T1000 (cell line): ENCODE measurements at regions not wholly inside any gene's neighbourhood (a gene's known extent, or its start where the extent isn't known, plus 50 kb on each side); places are given as distances from the start of the nearest gene placed in this dataset.
"Not testable (repeated sequence)": the region's sequence is repeated elsewhere in the genome, so short reads cannot be mapped to it uniquely, and the experiment has no call there.

Experiments
- DNase-seq: peaks from one replicate; lab custom pipeline; 2025; ENCODE audit warnings: mixed read lengths; lab: John Stamatoyannopoulos, UW

DNA sequence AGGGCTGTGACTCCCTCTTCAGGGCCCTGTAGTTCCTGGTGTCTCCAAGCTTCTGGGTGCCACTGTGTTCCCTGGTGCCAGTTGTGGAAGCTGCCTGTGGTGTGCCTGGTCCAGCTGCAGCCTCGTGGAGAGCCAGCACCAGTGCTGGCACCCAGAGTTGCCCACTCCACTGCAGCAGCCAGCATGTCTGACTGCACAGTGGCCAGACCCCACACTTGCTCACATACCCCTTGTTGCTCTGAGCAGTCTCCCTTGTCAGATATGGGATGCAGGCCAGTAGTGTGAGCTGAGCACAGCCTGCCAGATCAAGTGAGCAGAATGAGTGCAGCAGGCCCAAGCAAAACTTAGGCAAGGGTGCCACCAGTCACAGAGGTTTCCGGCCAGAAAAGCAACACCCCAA lies 108.6 kb downstream of the ZMAT1 start:
- no peak for DNase-seq

GRCh38 chrX:101817739-101818138 lies 114.1 kb downstream of the ZMAT1 start:
- not testable (repeated sequence) for DNase-seq

DNA sequence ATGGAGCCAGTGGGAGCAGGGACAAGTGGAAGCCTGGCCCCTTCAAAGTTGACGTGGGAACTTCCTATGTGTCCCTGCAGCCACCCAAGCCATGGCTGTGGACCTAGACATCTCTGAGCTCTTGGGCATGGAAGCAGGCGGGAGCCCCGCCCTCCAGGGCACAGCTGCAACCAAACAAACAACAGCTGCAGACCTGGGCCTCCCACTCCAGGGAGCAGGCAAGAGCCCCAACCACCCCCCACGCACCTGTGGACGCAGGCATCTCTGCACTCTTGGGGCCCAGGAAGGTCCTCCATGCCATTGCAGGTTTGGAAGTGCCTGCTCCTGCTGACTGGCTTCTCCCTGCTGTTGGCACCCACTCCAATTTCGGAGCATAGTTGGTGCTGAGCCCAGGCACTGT lies 118.6 kb downstream of the ZMAT1 start:
- no peak for DNase-seq

GRCh38 chrX:101803451-101803850 lies 128.4 kb downstream of the ZMAT1 start:
- DNase-seq, result no peak

DNA sequence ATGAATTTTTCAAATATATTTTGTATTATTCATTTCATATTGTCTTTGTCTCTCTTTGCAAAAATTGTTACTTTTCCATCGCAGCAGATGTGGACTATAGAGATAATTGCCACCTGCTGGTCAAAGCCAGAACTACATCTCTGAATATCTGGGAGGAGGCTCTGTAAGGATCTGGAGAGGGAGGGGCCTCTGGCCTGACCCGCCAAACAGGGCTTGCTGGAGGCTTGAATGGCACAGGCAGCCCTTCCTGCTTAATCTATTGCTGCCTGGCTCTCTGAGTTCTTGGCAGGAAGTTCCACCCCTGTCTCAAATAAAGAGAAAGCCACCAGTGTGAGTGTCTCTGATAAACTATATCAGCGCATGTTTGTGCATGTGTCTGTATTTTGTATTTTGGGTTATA lies 132.4 kb downstream of the ZMAT1 start:
- peak; percentile 19 for DNase-seq

DNA sequence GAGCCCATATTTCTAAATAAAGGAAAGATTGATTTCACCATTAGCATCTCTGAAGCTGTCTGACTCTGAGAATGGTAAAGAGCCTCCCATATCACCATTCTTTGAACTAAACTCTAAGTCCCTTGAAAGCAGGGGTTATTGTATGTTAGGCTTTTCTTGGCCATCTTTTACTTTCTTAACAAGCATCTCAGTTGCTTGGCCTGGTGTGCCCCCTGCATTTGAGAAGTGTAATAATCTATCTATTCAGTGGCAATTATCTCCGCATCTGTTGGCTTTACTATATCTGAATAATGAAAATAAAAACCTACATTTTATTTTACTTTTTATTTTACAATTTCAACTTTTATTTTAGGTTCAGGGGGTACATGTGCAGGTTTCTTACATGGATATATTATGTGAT lies 128.3 kb upstream of the ARMCX2 start:
- no peak for DNase-seq

DNA sequence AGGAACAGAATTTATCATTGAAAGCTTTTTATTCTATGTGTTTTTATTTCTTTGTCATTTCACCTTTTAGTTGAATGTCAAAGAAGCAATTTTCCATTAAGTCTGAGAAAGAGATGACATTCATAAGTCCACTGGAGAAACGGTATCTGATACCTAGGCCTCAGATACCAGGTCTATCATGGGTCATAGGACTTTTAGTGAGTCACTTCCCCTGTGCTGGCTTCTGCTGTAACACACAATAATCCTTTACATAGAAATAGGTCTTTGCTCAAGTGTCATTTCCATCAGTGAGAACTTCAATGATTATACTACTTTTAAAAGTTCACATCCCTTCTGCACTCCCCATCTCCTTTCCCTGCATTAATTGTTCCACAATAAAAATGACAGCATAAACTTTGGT lies 125.5 kb upstream of the ARMCX2 start:
- no peak for DNase-seq

- not testable (repeated sequence) for DNase-seq
Measured at GRCh38 chrX:101780421-101780820, 120.8 kb upstream of the ARMCX2 start.

GRCh38 chrX:101774340-101774739 lies 114.7 kb upstream of the ARMCX2 start:
- no peak for DNase-seq

GRCh38 chrX:101764538-101764937 lies 104.9 kb upstream of the ARMCX2 start:
- no peak for DNase-seq

DNA sequence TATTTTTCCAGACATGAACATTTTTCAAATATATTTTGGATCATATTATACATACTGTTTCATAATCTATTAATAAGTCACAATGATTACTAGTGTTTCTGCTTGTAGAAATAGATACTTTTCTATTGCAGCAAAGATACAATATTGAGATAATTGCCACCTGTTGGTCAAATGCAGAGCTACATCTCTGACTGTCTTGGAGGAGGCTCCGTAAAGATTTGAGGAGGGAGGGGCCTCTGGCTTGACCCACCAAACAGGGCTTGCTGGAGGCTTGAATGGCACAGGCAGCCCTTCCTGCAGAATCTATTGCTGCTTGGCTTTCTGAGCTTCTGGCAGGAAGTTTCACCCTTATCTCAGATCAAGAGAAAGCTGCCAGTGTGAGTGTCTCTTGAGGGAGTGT lies 99.3 kb upstream of the ARMCX2 start:
- DNase-seq, result no peak

DNA sequence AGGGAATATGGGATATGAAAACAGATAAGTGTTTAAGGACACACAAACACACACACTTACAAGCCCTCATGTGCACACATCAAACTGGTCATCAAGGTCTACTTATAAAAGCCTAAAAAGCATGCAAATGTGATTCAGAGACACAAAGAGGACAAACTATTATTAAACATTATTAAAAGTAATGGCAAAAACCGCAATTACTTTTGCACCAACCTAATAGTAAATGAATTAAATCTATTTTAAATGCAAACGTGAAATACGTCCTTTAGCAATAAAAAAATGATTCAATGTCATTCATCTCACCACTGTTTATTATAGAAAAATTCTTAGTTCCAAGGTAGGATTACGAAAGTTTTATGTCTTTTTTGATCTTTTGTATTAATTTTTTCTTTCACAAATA lies 91.1 kb upstream of the ARMCX2 start:
- DNase-seq, result no peak

DNA sequence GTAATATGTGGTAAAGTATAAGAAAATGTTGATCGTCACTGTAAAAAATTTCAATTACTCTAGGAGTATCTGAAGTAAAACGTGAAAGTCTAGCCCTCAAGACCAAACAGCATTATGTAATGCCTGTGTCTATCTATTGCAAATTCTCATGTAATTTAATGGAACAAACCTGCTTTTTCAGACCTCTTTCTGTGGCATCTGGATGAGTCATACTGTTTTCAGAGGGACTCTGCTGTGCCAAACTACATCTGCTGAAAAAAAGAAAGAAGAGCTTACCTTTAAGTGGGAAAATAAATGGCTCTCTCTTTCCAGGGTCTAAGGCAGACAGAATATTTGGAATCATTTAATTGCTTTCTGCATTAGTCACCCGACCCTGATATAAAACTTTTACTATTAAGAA lies 89.8 kb upstream of the ARMCX2 start:
- DNase-seq, result no peak

- no peak for DNase-seq
Measured at GRCh38 chrX:101745046-101745445, 85.4 kb upstream of the ARMCX2 start.

DNA sequence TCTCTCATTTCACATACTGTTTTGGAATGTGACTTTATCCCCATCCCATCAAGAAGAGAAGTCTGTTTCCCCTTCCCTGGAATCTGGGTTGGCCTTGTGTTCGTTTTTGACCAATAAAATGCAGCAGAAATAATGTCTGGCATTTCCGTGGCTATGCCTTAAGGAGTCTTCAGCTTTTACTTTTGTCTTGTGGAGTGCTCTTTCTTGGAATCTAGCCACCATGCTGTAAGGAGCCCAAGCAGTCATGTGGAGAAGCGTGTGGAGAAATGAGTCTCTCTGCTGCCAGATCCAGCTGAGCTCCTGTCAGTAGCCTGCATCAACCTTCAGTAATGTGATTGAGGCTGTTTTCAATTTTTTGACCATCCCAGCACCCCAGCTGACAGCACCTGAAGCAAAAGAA lies 84.4 kb upstream of the ARMCX2 start:
- no peak for DNase-seq

DNA sequence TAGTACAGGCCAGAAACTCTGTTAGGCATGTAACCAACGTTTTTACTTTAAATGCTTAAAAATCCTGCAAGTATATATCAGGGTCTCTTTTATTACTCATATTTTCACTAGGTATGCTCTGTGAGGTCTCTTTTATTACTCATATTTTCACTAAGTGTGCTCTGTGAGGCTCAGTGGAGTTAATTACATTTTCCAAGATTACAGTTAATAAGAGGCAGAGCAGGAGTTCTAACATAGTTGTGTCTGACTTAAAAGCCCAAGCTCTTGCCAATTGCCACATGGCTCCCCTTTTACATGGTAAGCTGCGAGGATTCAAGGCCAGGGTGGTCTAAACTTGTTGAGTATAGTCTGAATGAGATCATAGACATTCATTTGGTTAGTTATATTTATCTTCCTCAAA lies 81.0 kb upstream of the ARMCX2 start:
- no peak for DNase-seq

GRCh38 chrX:101738867-101739266 lies 79.2 kb upstream of the ARMCX2 start:
- DNase-seq, result not testable (repeated sequence)

- not testable (repeated sequence) for DNase-seq
Measured at GRCh38 chrX:101738411-101738810, 78.8 kb upstream of the ARMCX2 start.

DNA sequence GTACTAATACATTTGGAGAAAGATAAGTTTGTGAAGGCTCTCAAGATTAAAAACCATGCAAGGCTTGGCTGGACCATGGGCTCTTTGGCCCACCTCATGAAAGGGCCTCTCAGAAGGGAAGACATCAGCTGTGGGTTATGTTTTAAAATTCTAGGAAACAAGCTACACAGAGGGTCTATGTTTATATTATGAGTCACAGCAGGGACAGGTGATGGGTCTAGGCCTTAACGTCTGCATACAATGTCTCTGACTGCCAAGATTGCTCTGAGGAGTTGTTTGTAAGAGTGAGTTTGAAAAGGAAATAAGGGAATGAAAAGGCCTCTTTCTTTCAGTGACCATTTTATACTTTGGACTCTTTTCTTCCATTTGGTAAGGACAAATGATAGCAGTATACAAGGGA lies 77.0 kb upstream of the ARMCX2 start:
- no peak for DNase-seq

DNA sequence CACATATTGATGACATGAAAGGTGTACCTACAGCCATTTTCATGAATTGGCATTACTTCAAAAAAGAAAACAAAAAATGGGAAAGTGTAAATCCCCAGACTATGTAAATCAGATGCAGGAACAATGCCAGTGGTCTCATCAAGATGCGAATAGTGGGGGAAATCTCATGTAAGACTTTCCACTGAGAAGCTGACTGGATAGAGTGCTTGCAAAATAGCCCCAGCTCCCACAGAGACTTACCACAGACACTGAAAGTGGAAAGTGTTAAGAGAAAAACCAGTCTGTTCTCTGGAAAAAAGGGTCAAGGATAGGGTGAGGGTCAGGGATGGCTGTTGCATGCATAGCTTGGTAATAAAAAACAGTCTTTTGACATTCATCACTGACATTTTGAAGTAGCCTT lies 73.2 kb upstream of the ARMCX2 start:
- no peak for DNase-seq

DNA sequence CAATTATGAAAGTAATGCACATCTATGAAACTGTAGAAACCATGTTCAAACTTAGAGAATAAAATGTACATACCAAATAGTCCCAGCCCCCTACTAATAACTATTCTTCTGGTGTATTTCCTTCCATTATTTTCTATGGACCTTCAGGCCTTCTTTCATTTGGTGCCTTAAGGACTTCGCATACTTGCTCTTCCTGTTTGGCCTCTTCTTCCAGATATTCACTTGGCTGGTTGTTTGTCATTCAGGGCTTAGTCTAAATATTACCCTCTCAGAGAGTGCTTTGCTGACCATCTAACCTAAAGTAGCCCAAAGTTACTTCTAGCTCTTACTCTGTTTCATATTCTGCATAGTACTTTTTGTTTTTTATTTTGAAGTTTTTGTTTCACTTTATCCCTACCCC lies 70.3 kb upstream of the ARMCX2 start:
- no peak for DNase-seq
